HCT116 (cell line): ENCODE measurements at regions not wholly inside any gene's neighbourhood (a gene's known extent, or its start where the extent isn't known, plus 50 kb on each side); places are given as distances from the start of the nearest gene placed in this dataset.

ENCODE experiments used
- ATAC-seq: fragments of 200-7000 bp; cut with Tn5 transposase; 2 replicates; pipeline ENCODE4 v1.9.1; 2020; ENCODE audit warnings: mild to moderate bottlenecking, moderate library complexity
- BruUV-seq: library from RNA; stranded (reverse); fragments of 400-500 nt; replicated peaks from 2 replicates; lab custom pipeline; 2021; lab: Mats Ljungman, UMichigan
- CTCF ChIA-PET: fragments of 300-600 bp; sonication (Branson Sonifier 250); formaldehyde crosslinking; loops from one replicate; lab custom pipeline; 2021; ENCODE audit warnings: antibody characterized with exemption; lab: Charles Lee
- POLR2A ChIA-PET: fragments of 300-600, 350-600 bp; sonication (Branson Sonifier 250); formaldehyde crosslinking; loops from one replicate; lab custom pipeline; 2021; ENCODE audit warnings: antibody characterized with exemption; lab: Charles Lee
- RAD21 ChIA-PET, 2 experiments: fragments of 300-600 bp; sonication (Branson Sonifier 250); formaldehyde crosslinking; loops; one replicate each; lab custom pipeline; 2023; ENCODE audit warnings: low total read pairs in 2 of 2; ENCODE audit not compliant: uncharacterized antibody in 2 of 2, unreplicated experiment in 2 of 2, low non-redundant PET in 1 of 2; lab: Charles Lee
- DNase-seq: peaks from one replicate; pipeline ENCODE4 v3.0.0-alpha.2; 2010; ENCODE audit warnings: low read depth, low spot score
- H2AFZ ChIP-seq: fragments of 200-600 bp; shearing (Covaris generic), sonication (generic); 2 replicates; pipeline ENCODE4 v1.6.1; 2017; ENCODE audit warnings: low read depth, mixed run types, mixed read lengths, antibody characterized with exemption, low read length; ENCODE audit not compliant: poor library complexity, severe bottlenecking
- H3K27ac ChIP-seq: 2 replicates; pipeline ENCODE4 v1.5.1; 2012; ENCODE audit warnings: low read depth, low read length
- H3K27me3 ChIP-seq: fragments of 200-600 bp; sonication (generic); 2 replicates; pipeline ENCODE4 v1.6.1; 2016; ENCODE audit warnings: mixed run types, low read length, mixed read lengths; ENCODE audit not compliant: insufficient read depth
- H3K36me3 ChIP-seq, 2 experiments: fragments of 200-500 bp in 1 of 2; fragments of 200-600 bp in 1 of 2; sonication (Bioruptor generic) in 1 of 2; sonication (generic) in 1 of 2; 2 replicates each; pipeline versions ENCODE4 v1.5.1 to v1.6.1; 2014 to 2016; ENCODE audit warnings: low read length in 2 of 2, inconsistent platforms in 1 of 2, mixed read lengths in 1 of 2, mixed run types in 1 of 2; ENCODE audit not compliant: insufficient read depth in 2 of 2, control insufficient read depth in 1 of 2
- H3K4me1 ChIP-seq, 2 experiments: fragments of 200-600 bp in 1 of 2; sonication (generic) in 1 of 2; 2 replicates each; pipeline versions ENCODE4 v1.5.1 to v1.6.1; 2012 to 2017; ENCODE audit warnings: low read length in 2 of 2, inconsistent platforms in 1 of 2, mild to moderate bottlenecking in 1 of 2, mixed read lengths in 1 of 2, mixed run types in 1 of 2, moderate library complexity in 1 of 2; ENCODE audit not compliant: insufficient read depth in 2 of 2, control insufficient read depth in 1 of 2
- H3K4me2 ChIP-seq: fragments of 200-600 bp; sonication (generic); 2 replicates; pipeline ENCODE4 v1.6.1; 2017; ENCODE audit warnings: mixed run types, low read length, mixed read lengths
- H3K4me3 ChIP-seq, 2 experiments: fragments of 200-600 bp in 1 of 2; sonication (generic) in 1 of 2; replicated peaks in 1 of 2; 2 replicates each; pipeline ENCODE4 v1.5.1; 2011 to 2016; ENCODE audit warnings: low read length in 2 of 2, control low read depth in 1 of 2, low read depth in 1 of 2, mild to moderate bottlenecking in 1 of 2, mixed read lengths in 1 of 2, mixed run types in 1 of 2
- H3K79me2 ChIP-seq: fragments of 200-600 bp; sonication (generic); 2 replicates; pipeline ENCODE4 v1.6.1; 2017; ENCODE audit warnings: mild to moderate bottlenecking, mixed run types, low read length, moderate library complexity, mixed read lengths; ENCODE audit not compliant: insufficient read depth
- H3K9ac ChIP-seq: fragments of 200-600 bp; sonication (generic); 2 replicates; pipeline ENCODE4 v1.6.1; 2016; ENCODE audit warnings: low read length, mixed read lengths
- H3K9me2 ChIP-seq: fragments of 200-600 bp; sonication (generic), shearing (Covaris generic); 2 replicates; pipeline ENCODE4 v1.6.1; 2017; ENCODE audit warnings: mixed run types, mild to moderate bottlenecking, moderate library complexity; ENCODE audit not compliant: insufficient read depth
- H3K9me3 ChIP-seq, 2 experiments: fragments of 200-500 bp in 1 of 2; fragments of 200-600 bp in 1 of 2; sonication (Bioruptor generic) in 1 of 2; sonication (generic) in 1 of 2; 2 replicates each; pipeline ENCODE4 v1.6.1; 2014 to 2017; ENCODE audit warnings: low read length in 2 of 2, mixed read lengths in 2 of 2, inconsistent platforms in 1 of 2, low read depth in 1 of 2, mild to moderate bottlenecking in 1 of 2, mixed run types in 1 of 2, moderate library complexity in 1 of 2; ENCODE audit not compliant: control insufficient read depth in 1 of 2, insufficient read depth in 1 of 2
- H4K20me1 ChIP-seq: fragments of 200-600 bp; sonication (generic), shearing (Covaris generic); 2 replicates; pipeline ENCODE4 v1.6.1; 2017; ENCODE audit warnings: mixed run types, mild to moderate bottlenecking, moderate library complexity; ENCODE audit not compliant: insufficient read depth
- ELF1 ChIP-seq: IDR thresholded peaks from 2 replicates; pipeline ENCODE4 v1.6.1; 2012; ENCODE audit warnings: low read depth, borderline replicate concordance
- EZH2 ChIP-seq: fragments of 200-600 bp; sonication (generic); IDR thresholded peaks from 2 replicates; pipeline ENCODE4 v1.6.1; 2017; ENCODE audit warnings: antibody characterized with exemption, mixed run types
- EZH2phosphoT487 ChIP-seq: fragments of 200-600 bp; IDR thresholded peaks from 2 replicates; pipeline ENCODE4 v1.6.1; 2018; ENCODE audit warnings: antibody characterized with exemption, borderline replicate concordance
- FOSL1 ChIP-seq: IDR thresholded peaks from 2 replicates; pipeline ENCODE4 v1.6.1; 2012; ENCODE audit warnings: low read depth
- MAX ChIP-seq: IDR thresholded peaks from 2 replicates; pipeline ENCODE4 v1.6.1; 2012
- POLR2AphosphoS5 ChIP-seq: IDR thresholded peaks from 2 replicates; pipeline ENCODE4 v1.6.1; 2011; ENCODE audit warnings: mild to moderate bottlenecking, low read depth, low read length, moderate library complexity
- REST ChIP-seq: IDR thresholded peaks from 2 replicates; pipeline ENCODE4 v1.6.1; 2012; ENCODE audit warnings: low read depth
- SIN3A ChIP-seq: IDR thresholded peaks from 2 replicates; pipeline ENCODE4 v1.6.1; 2012; ENCODE audit warnings: low read depth
- SP1 ChIP-seq: IDR thresholded peaks from 2 replicates; pipeline ENCODE4 v1.6.1; 2012; ENCODE audit warnings: low read depth
- SRF ChIP-seq: IDR thresholded peaks from 2 replicates; pipeline ENCODE4 v1.6.1; 2012; ENCODE audit warnings: low read depth
- TCF7L2 ChIP-seq: IDR thresholded peaks from 2 replicates; pipeline ENCODE4 v1.7.0; 2011; ENCODE audit warnings: borderline replicate concordance, inconsistent platforms; ENCODE audit not compliant: insufficient read depth, insufficient read length; ENCODE audit errors: extremely low read depth
- YY1 ChIP-seq: IDR thresholded peaks from 2 replicates; pipeline ENCODE4 v1.6.1; 2011; ENCODE audit warnings: low read length, low read depth, moderate library complexity, mild to moderate bottlenecking; ENCODE audit not compliant: insufficient replicate concordance; ENCODE audit errors: extremely low read depth
- ZFX ChIP-seq: fragments of 450-650 bp; IDR thresholded peaks from 2 replicates; pipeline ENCODE4 v1.6.1; 2017
- intact Hi-C: fragments of 100-400 bp; cut with micrococcal nuclease; formaldehyde crosslinking; loops from 2 replicates; pipeline ENCODE4 v1.10.0; 2022
- TF ChIP-seq, protein P1 (sequence below): IDR thresholded peaks from 2 replicates; pipeline ENCODE4 v1.6.1; 2011; ENCODE audit warnings: mild to moderate bottlenecking, low read length, moderate library complexity; ENCODE audit not compliant: insufficient replicate concordance; ENCODE audit errors: extremely low read depth
- TF ChIP-seq, protein P2 (sequence below): IDR thresholded peaks from 2 replicates; pipeline ENCODE4 v1.6.1; 2012

DNA sequence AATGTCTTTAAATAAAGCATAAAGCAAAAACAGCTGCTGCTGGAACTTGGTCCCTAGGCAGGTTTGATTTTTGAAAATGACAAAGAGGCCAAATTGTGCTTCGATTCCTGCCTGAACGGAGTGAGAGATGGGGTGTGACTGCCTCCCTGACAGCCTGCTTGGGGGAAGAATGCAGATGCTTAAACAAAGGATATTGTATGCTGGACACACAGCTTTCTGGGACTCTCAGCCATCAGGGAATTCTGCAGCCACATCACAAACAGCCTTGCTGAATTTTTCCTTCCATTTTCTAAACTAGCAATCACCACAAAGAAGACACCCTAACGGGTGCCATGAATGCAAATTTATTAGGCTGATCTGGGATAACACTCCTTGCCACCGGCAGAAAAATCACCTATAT is 83.9 kb upstream of the CPEB2 start:
- Histone ChIP-seq H3K27me3 (no peaks in the 10 kb centered on the region), H3K36me3 (no peaks in the 10 kb centered on the region), H3K9me3 (no peaks in the 10 kb centered on the region), H3K79me2 (no peaks in the 10 kb centered on the region), H3K9ac (no peak overlapping the region), H3K27ac (no peak overlapping the region), H3K9me2 (no peaks in the 10 kb centered on the region), H4K20me1 (no peaks in the 10 kb centered on the region), H3K4me1 (peaks cover 4 to 13% of the 10 kb centered on the region in 2 experiments; a peak in 3 of 4 replicates), H3K4me2 (no peak overlapping the region), H2AFZ (no peak overlapping the region), H3K4me3 (no peak overlapping the region)
- TF ChIP-seq SRF (no peak), SIN3A (no peak), TCF7L2 (no peak), ELF1 (no peak), REST (no peak), YY1 (no peak), ZFX (no peak), POLR2AphosphoS5 (no peak), EZH2phosphoT487 (no peak), SP1 (no peak), EZH2 (no peak), FOSL1 (no peak), MAX (no peak)
- TF ChIP-seq, protein P1, sequence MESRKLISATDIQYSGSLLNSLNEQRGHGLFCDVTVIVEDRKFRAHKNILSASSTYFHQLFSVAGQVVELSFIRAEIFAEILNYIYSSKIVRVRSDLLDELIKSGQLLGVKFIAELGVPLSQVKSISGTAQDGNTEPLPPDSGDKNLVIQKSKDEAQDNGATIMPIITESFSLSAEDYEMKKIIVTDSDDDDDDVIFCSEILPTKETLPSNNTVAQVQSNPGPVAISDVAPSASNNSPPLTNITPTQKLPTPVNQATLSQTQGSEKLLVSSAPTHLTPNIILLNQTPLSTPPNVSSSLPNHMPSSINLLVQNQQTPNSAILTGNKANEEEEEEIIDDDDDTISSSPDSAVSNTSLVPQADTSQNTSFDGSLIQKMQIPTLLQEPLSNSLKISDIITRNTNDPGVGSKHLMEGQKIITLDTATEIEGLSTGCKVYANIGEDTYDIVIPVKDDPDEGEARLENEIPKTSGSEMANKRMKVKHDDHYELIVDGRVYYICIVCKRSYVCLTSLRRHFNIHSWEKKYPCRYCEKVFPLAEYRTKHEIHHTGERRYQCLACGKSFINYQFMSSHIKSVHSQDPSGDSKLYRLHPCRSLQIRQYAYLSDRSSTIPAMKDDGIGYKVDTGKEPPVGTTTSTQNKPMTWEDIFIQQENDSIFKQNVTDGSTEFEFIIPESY: no peak
- TF ChIP-seq, protein P2, sequence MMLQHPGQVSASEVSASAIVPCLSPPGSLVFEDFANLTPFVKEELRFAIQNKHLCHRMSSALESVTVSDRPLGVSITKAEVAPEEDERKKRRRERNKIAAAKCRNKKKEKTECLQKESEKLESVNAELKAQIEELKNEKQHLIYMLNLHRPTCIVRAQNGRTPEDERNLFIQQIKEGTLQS: no peak
- BruUV-seq: no TSS peak
- intact Hi-C loops: no loop called here
- ChIA-PET RAD21 (no interaction called here), CTCF (no interaction called here), POLR2A (no interaction called here)
- ATAC-seq: no peak
- DNase-seq: no peak
